Right lobe of liver (tissue), 6 donors: ENCODE measurements at regions not wholly inside any gene's neighbourhood (a gene's known extent, or its start where the extent isn't known, plus 50 kb on each side); places are given as distances from the start of the nearest gene placed in this dataset.

Source experiments
- ATAC-seq, 4 donors: fragments of 200-7000 bp; cut with Tn5 transposase; one replicate each; pipeline ENCODE4 v1.9.1; 2020; ENCODE audit warnings: mild to moderate bottlenecking in 4 of 4, moderate library complexity in 4 of 4
- DNase-seq, 3 donors: peaks; one replicate each; pipeline ENCODE4 v3.0.0-alpha.2; 2020
- H3K27ac ChIP-seq, 3 donors: fragments of 200-600 bp; one replicate each; pipeline ENCODE4 v1.8.0; 2022
- H3K27me3 ChIP-seq, 2 donors: fragments of 200-600 bp; one replicate each; pipeline ENCODE4 v1.8.0; 2022
- H3K36me3 ChIP-seq, 4 donors: fragments of 200-600 bp; sonication (generic) in 1 of 4; one replicate each; pipeline versions ENCODE4 v1.5.1 to v1.8.0; 2017 to 2022; ENCODE audit warnings: control low read depth in 1 of 4
- H3K4me1 ChIP-seq, 4 donors: fragments of 200-600 bp; sonication (generic) in 1 of 4; one replicate each; pipeline versions ENCODE4 v1.5.1 to v1.8.0; 2017 to 2022; ENCODE audit warnings: control low read depth in 1 of 4
- H3K4me3 ChIP-seq, 3 donors: fragments of 200-600 bp; one replicate each; pipeline ENCODE4 v1.8.0; 2022
- H3K9me3 ChIP-seq, 4 donors: fragments of 200-600 bp; sonication (generic) in 1 of 4; one replicate each; pipeline versions ENCODE4 v1.5.1 to v1.8.0; 2017 to 2022; ENCODE audit warnings: control low read depth in 1 of 4
- POLR2A ChIP-seq: fragments of 450-650 bp; IDR thresholded peaks from one replicate; pipeline ENCODE4 v1.6.1; 2017; ENCODE audit warnings: antibody characterized with exemption, mild to moderate bottlenecking
- WGBS: methylation state at CpG from one replicate; pipeline ENCODE4 v1.1.6; 2018; ENCODE audit warnings: low coverage, low lambda C conversion rate; ENCODE audit not compliant: insufficient coverage; ENCODE audit errors: missing lambda C conversion rate; 5-methylcytosine and 5-hydroxymethylcytosine counted together
- intact Hi-C, 2 donors: fragments of 100-400 bp; cut with DNase I; formaldehyde crosslinking; loops; one replicate each; pipeline versions ENCODE4 v1.11.2 to v1.14.1; 2022
- TF ChIP-seq, protein P1 (sequence below), 4 donors: fragments of 200-600 bp in 3 of 4; fragments of 450-650 bp in 1 of 4; IDR thresholded peaks; one replicate each; pipeline versions ENCODE4 v1.5.1 to v1.8.0; 2016 to 2022; ENCODE audit warnings: antibody characterized with exemption in 4 of 4, mild to moderate bottlenecking in 2 of 4
- donor health status: DM: no; HTN: yes; CAD: no.
- donor health status: DM: no; HTN: no; CAD: no.
- donor health status: DM: no; HTN: no; CAD: no.
- donor health status: DM: no; HTN: yes; CAD: no.
- donor health status: DM: no; HTN: yes; CAD: no.

DNA sequence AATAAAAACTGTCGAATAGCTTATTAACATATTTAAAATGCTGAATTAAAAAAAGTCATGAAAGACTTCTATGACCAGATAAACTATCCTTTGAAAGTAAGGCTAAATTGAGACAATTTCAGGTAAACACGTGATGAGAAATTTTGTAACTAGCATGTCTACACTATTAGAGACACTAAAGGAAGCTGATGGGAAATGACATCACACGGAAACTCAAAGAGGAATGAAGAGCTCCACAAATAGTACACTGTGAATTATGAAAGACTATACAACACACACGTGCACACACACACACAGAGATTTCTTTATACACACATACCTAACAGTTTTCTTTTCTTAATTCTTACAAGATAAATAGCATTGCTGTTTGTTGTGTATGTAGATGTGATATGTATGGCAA is 70.9 kb upstream of the PLA2G4A start:
- ATAC-seq (no peak), DNase-seq (no peak)
- 45% methylated on average over 4 of the region's 4 CpGs for WGBS
- TF ChIP-seq, protein P1, sequence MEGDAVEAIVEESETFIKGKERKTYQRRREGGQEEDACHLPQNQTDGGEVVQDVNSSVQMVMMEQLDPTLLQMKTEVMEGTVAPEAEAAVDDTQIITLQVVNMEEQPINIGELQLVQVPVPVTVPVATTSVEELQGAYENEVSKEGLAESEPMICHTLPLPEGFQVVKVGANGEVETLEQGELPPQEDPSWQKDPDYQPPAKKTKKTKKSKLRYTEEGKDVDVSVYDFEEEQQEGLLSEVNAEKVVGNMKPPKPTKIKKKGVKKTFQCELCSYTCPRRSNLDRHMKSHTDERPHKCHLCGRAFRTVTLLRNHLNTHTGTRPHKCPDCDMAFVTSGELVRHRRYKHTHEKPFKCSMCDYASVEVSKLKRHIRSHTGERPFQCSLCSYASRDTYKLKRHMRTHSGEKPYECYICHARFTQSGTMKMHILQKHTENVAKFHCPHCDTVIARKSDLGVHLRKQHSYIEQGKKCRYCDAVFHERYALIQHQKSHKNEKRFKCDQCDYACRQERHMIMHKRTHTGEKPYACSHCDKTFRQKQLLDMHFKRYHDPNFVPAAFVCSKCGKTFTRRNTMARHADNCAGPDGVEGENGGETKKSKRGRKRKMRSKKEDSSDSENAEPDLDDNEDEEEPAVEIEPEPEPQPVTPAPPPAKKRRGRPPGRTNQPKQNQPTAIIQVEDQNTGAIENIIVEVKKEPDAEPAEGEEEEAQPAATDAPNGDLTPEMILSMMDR (IDR thresholded peaks at IDR 0.05), result no peak
- no peak for TF ChIP-seq POLR2A
- Histone ChIP-seq H3K9me3 (no peaks in the 10 kb centered on the region), H3K4me1 (no peaks in the 10 kb centered on the region), H3K27me3 (no peaks in the 10 kb centered on the region), H3K36me3 (no peaks in the 10 kb centered on the region), H3K27ac (no peak overlapping the region), H3K4me3 (no peak overlapping the region)
- intact Hi-C loops, result no loop called here

DNA sequence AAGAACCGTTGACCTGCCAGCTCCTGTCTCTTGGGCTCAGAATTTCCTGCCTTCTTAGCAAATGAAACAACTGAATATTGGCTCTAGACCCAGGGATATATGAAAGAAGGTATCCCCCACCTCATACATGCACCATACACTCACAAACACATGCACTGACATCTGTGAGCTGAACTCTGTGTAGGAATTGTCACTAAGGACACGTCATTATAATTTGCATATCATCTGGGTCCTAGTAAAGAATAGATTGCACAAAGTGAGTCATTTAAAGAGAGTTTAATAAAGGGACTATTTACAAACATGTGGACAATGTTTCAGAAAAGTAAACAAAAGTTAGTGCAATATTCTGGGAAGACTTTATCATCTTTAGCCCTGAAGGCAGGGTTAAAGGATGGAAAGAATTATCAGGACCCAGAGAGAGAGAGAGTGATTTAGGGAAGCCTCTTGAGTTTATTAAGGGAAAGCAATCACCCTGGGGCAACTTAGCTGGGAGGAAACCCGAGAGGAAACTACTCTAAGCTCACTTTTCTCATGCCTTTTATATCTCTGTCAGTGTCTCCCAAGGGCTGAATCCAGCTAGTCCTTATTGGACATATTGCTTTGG is 74.1 kb upstream of the PLA2G4A start:
- Histone ChIP-seq H3K4me3 (no peak overlapping the region), H3K27ac (no peak overlapping the region), H3K36me3 (no peaks in the 10 kb centered on the region), H3K9me3 (no peaks in the 10 kb centered on the region), H3K4me1 (no peaks in the 10 kb centered on the region), H3K27me3 (no peaks in the 10 kb centered on the region)
- ATAC-seq (no peak), DNase-seq (no peak)
- WGBS, result 35% methylated on average over 3 of the region's 3 CpGs
- TF ChIP-seq POLR2A, result no peak
- TF ChIP-seq, protein P1 (IDR thresholded peaks at IDR 0.05), result no peak
- intact Hi-C loops, result no loop called here

DNA sequence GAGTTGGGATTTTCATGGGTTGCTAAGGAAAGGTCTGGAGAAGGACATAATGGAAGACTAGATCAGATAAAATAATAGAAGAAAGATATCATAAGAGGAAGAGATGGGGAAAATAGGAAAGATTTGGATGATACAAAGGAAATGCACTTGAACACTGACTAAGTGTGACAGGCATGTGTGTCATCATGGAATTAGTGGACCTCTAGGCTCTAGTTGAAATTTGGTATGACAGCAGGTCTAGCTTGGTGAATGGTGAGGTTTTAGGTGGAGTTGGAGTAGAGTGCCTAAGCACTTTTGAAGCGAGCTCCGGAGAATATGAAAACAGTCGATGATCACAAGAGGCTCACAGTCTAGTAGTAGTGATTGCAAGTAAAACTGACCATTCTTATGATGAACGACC is 73.0 kb upstream of the PTGS2 start:
- 72% methylated on average over 4 of the region's 4 CpGs for WGBS
- no peak for ATAC-seq
- TF ChIP-seq POLR2A, result no peak
- TF ChIP-seq, protein P1 (IDR thresholded peaks at IDR 0.05), result no peak
- Histone ChIP-seq H3K27ac (no peak overlapping the region), H3K36me3 (no peaks in the 10 kb centered on the region), H3K27me3 (no peaks in the 10 kb centered on the region), H3K4me1 (no peaks in the 10 kb centered on the region), H3K9me3 (no peaks in the 10 kb centered on the region), H3K4me3 (no peak overlapping the region)
- intact Hi-C loops, result no loop called here
- DNase-seq, result no peak

DNA sequence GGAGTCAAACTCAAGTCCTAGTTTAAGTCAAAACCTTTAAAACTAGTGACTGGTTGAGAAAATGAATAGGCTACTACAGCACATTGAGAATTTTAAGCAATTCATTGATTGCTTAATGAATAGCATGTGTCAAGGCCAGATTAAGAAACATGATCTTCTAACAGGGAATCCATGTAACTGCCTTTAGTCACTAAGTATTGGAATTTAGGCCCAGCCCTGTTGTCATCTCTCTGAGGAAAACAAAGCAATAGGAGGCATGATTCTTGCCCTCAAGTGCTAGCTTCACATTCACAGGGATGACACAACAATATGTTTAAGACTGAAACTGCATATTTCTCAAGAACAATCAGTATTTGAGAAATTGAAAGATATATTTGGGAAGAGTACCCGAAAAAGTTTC is 70.0 kb upstream of the PTGS2 start:
- Histone ChIP-seq H3K4me3 (no peak overlapping the region), H3K9me3 (no peaks in the 10 kb centered on the region), H3K4me1 (no peaks in the 10 kb centered on the region), H3K27me3 (no peaks in the 10 kb centered on the region), H3K27ac (no peak overlapping the region), H3K36me3 (no peaks in the 10 kb centered on the region)
- WGBS, result 35% methylated on average over 1 of the region's 1 CpG
- ATAC-seq (no peak), DNase-seq (no peak)
- intact Hi-C loops, result no loop called here
- no peak for TF ChIP-seq POLR2A
- TF ChIP-seq, protein P1 (IDR thresholded peaks at IDR 0.05), result no peak

DNA sequence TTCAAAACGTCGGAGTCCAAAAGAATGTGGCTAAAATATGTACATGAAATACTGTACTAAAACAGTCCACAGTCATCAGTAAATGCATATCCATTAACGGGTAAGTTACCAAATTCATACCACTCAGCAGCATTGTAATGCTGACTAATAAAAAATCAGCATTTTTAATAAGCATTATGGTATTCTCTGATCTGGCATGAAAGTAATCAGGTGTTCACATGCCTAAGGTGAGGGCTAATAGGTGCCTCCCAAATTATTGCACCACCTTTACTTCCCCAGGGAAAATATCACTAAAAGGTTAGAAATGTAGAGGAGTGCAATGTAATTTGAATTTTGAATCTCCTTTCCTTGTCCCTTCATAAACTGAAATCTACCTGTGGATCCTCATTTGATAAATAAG is 69.6 kb upstream of the PTGS2 start:
- TF ChIP-seq, protein P1 (IDR thresholded peaks at IDR 0.05), result no peak
- no peak for TF ChIP-seq POLR2A
- intact Hi-C loops, result no loop called here
- Histone ChIP-seq H3K4me1 (no peaks in the 10 kb centered on the region), H3K27ac (no peak overlapping the region), H3K36me3 (no peaks in the 10 kb centered on the region), H3K27me3 (no peaks in the 10 kb centered on the region), H3K9me3 (no peaks in the 10 kb centered on the region), H3K4me3 (no peak overlapping the region)
- 54% methylated on average over 3 of the region's 3 CpGs for WGBS
- DNase-seq (no peak), ATAC-seq (no peak)
